ENCODE measurements at regions not wholly inside any gene's neighbourhood (a gene's known extent, or its start where the extent isn't known, plus 50 kb on each side); places are given as distances from the start of the nearest gene placed in this dataset.

DNA sequence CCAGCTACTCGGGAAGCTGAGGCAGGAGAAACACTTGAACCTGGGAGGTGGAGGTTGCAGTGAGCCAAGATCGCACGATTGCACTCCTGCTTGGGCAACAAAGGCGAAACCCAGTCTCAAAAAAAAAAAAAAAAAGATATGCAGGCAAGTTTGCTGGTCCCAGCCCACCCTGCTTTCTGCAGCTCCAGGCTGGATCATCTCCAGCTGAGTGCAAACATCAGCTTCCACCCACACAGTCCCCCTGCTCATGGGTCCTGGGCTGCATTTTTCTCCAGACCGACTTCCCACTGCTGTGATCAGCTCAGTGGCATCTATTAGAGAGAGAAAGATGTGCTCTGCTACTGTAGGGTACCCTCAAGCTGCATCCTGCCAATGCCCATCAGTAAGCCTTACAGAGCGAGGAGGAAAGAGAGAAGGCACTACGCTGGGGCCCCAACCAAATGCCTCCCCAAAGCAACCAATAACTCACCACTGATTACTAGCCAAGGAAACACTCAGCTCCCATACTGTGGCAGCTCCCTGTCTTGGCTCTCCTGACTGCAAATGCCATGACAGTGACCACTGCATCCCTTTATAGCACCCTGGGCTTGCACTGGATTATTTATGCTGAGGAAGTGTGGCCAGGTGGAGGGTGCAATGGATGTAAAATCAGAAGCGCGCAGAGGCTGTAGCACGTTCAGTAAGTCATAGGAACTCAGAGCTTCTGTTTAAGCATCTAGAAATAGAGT is 170.9 kb upstream of the ZNF507 start:
- Histone ChIP-seq H3K9me2 (no peaks in the 10 kb centered on the region), H4K20me1 (ENCODE audit: insufficient read depth) (no peaks in the 10 kb centered on the region), H3K4me1 (ENCODE audit: control insufficient read depth in 1 of 2, insufficient read depth in 2 of 2, low read depth in 1 of 2, low read length in 1 of 2) (peaks cover 0 to 3% of the 10 kb centered on the region in 2 experiments; a peak in 2 of 4 replicates), H3K4me3 (ENCODE audit: low read depth in 2 of 2, low read length in 1 of 2) (no peak overlapping the region), H3K9ac (no peak overlapping the region), H3K4me2 (no peak overlapping the region), H3F3A (replicated peaks; ENCODE audit: insufficient read depth) (no peaks in the 10 kb centered on the region), H2AFZ (ENCODE audit: low read depth) (no peak overlapping the region), H3K79me2 (ENCODE audit: insufficient read depth) (no peaks in the 10 kb centered on the region), H3K9me3 (no peaks in the 10 kb centered on the region), H3K36me3 (replicated peaks in 1 of 2; ENCODE audit: control insufficient read depth in 1 of 2, insufficient read depth in 2 of 2, low read length in 1 of 2) (no peaks in the 10 kb centered on the region), H3K27ac (ENCODE audit: low read depth in 2 of 2, low read length in 1 of 2) (no peak overlapping the region), H3K27me3 (ENCODE audit: insufficient read depth) (no peaks in the 10 kb centered on the region)
- DNase-seq = no peak
- 34% methylated on average over 10 of the region's 10 CpGs for WGBS (ENCODE audit: low lambda C conversion rate)
- TF ChIP-seq TAF1 (IDR thresholded peaks at IDR 0.05; ENCODE audit: borderline replicate concordance, low read depth, low read length) = no peak
- no peak for TF ChIP-seq RAD21 (IDR thresholded peaks at IDR 0.05; ENCODE audit: low read length)
- TF ChIP-seq GATA2 (CRISPR knock-in tag; IDR thresholded peaks at IDR 0.05) = no peak
- no peak for TF ChIP-seq USF1 (IDR thresholded peaks at IDR 0.05; ENCODE audit: borderline replicate concordance, low read depth)
- TF ChIP-seq MEF2A (IDR thresholded peaks at IDR 0.05; ENCODE audit: borderline replicate concordance, low read depth) = no peak
- no peak for TF ChIP-seq NFIC (IDR thresholded peaks at IDR 0.05; ENCODE audit: borderline replicate concordance)
- TF ChIP-seq EP300 (IDR thresholded peaks at IDR 0.05; ENCODE audit: borderline replicate concordance in 1 of 2, low read depth in 1 of 2, low read length in 1 of 2) = no peak
- TF ChIP-seq NRF1 (IDR thresholded peaks at IDR 0.05; ENCODE audit: low read depth, low read length) = no peak
- no peak for TF ChIP-seq MXI1 (IDR thresholded peaks at IDR 0.05; ENCODE audit: low read depth, low read length)
- TF ChIP-seq FOSL2 (IDR thresholded peaks at IDR 0.05; ENCODE audit: borderline replicate concordance, low read depth) = no peak
- ChIA-PET CTCF (no interaction called here), POLR2A (no interaction called here)

DNA sequence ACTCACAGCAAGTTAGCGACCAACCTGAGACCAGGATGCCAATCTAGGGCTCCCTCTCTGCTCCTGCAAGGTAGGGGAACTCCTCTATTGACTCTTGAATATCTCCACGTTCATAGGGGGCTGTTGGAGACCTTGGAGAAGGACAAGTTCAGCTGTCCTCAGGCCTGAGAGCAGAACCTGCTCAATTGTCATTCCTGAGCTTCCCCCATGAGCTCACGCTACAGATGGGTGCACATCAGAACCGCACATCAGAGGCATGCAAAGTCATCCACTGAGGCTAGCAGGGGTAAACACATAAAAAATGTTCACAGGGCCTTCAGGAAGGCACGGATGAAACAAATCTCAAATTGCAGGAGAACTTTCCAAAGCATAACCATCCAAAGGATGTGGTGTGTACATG is 168.8 kb upstream of the ZNF507 start:
- Histone ChIP-seq H3K79me2 (ENCODE audit: insufficient read depth) (no peaks in the 10 kb centered on the region), H3K4me2 (no peak overlapping the region), H3K27ac (ENCODE audit: low read depth in 2 of 2, low read length in 1 of 2) (no peak overlapping the region), H3K36me3 (replicated peaks in 1 of 2; ENCODE audit: control insufficient read depth in 1 of 2, insufficient read depth in 2 of 2, low read length in 1 of 2) (no peaks in the 10 kb centered on the region), H3F3A (replicated peaks; ENCODE audit: insufficient read depth) (no peaks in the 10 kb centered on the region), H2AFZ (ENCODE audit: low read depth) (no peak overlapping the region), H3K9me2 (no peaks in the 10 kb centered on the region), H3K9ac (no peak overlapping the region), H3K4me3 (ENCODE audit: low read depth in 2 of 2, low read length in 1 of 2) (no peak overlapping the region), H3K9me3 (no peaks in the 10 kb centered on the region), H3K27me3 (ENCODE audit: insufficient read depth) (no peaks in the 10 kb centered on the region), H4K20me1 (ENCODE audit: insufficient read depth) (no peaks in the 10 kb centered on the region), H3K4me1 (ENCODE audit: control insufficient read depth in 1 of 2, insufficient read depth in 2 of 2, low read depth in 1 of 2, low read length in 1 of 2) (peaks cover 0 to 3% of the 10 kb centered on the region in 2 experiments; a peak in 1 of 4 replicates)
- POLR2A ChIA-PET = no interaction called here
- CTCF ChIA-PET = no interaction called here
- WGBS (ENCODE audit: low lambda C conversion rate) = 11% methylated on average over 5 of the region's 5 CpGs
- DNase-seq = no peak
- TF ChIP-seq RCOR1 (IDR thresholded peaks at IDR 0.05; ENCODE audit: low read length) (no peak), EP300 (IDR thresholded peaks at IDR 0.05; ENCODE audit: borderline replicate concordance in 1 of 2, low read depth in 1 of 2, low read length in 1 of 2) (no peak), MEF2A (IDR thresholded peaks at IDR 0.05; ENCODE audit: borderline replicate concordance, low read depth) (no peak), TEAD4 (IDR thresholded peaks at IDR 0.05; ENCODE audit: borderline replicate concordance, insufficient read depth) (no peak), TAF1 (IDR thresholded peaks at IDR 0.05; ENCODE audit: borderline replicate concordance, low read depth, low read length) (no peak), CHD2 (IDR thresholded peaks at IDR 0.05; ENCODE audit: low read length, partially characterized antibody) (no peak), POLR2AphosphoS5 (IDR thresholded peaks at IDR 0.05; ENCODE audit: low read depth, low read length) (no peak), ELF1 (IDR thresholded peaks at IDR 0.05) (no peak), RAD21 (IDR thresholded peaks at IDR 0.05; ENCODE audit: low read length) (no peak), EZH2phosphoT487 (IDR thresholded peaks at IDR 0.05; ENCODE audit: borderline replicate concordance, low read depth) (no peak), JUND (IDR thresholded peaks at IDR 0.05) (no peak), FOXJ3 (CRISPR knock-in tag; IDR thresholded peaks at IDR 0.05) (no peak)
- TF ChIP-seq, protein P1, sequence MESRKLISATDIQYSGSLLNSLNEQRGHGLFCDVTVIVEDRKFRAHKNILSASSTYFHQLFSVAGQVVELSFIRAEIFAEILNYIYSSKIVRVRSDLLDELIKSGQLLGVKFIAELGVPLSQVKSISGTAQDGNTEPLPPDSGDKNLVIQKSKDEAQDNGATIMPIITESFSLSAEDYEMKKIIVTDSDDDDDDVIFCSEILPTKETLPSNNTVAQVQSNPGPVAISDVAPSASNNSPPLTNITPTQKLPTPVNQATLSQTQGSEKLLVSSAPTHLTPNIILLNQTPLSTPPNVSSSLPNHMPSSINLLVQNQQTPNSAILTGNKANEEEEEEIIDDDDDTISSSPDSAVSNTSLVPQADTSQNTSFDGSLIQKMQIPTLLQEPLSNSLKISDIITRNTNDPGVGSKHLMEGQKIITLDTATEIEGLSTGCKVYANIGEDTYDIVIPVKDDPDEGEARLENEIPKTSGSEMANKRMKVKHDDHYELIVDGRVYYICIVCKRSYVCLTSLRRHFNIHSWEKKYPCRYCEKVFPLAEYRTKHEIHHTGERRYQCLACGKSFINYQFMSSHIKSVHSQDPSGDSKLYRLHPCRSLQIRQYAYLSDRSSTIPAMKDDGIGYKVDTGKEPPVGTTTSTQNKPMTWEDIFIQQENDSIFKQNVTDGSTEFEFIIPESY (IDR thresholded peaks at IDR 0.05; ENCODE audit: borderline replicate concordance, low read depth) = no peak
- TF ChIP-seq, protein P2, sequence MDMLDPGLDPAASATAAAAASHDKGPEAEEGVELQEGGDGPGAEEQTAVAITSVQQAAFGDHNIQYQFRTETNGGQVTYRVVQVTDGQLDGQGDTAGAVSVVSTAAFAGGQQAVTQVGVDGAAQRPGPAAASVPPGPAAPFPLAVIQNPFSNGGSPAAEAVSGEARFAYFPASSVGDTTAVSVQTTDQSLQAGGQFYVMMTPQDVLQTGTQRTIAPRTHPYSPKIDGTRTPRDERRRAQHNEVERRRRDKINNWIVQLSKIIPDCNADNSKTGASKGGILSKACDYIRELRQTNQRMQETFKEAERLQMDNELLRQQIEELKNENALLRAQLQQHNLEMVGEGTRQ (IDR thresholded peaks at IDR 0.05; ENCODE audit: borderline replicate concordance, low read depth, low read length) = no peak
- TF ChIP-seq, protein P3, sequence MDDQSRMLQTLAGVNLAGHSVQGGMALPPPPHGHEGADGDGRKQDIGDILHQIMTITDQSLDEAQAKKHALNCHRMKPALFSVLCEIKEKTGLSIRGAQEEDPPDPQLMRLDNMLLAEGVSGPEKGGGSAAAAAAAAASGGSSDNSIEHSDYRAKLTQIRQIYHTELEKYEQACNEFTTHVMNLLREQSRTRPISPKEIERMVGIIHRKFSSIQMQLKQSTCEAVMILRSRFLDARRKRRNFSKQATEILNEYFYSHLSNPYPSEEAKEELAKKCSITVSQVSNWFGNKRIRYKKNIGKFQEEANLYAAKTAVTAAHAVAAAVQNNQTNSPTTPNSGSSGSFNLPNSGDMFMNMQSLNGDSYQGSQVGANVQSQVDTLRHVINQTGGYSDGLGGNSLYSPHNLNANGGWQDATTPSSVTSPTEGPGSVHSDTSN (IDR thresholded peaks at IDR 0.05) = no peak

Data from SK-N-SH (cell line).